BLaER1 (cell line): ENCODE measurements at regions not wholly inside any gene's neighbourhood (a gene's known extent, or its start where the extent isn't known, plus 50 kb on each side); places are given as distances from the start of the nearest gene placed in this dataset.
"Not testable (repeated sequence)": the region's sequence is repeated elsewhere in the genome, so short reads cannot be mapped to it uniquely, and the experiment has no call there.

Experiments used
- H3K27ac ChIP-seq: shearing (Covaris generic); formaldehyde crosslinking; 2 replicates; pipeline ENCODE4 v1.8.1; 2022
- H3K27me3 ChIP-seq: shearing (Covaris generic); formaldehyde crosslinking; 2 replicates; pipeline ENCODE4 v1.8.1; 2022
- H3K36me3 ChIP-seq: shearing (Covaris generic); formaldehyde crosslinking; 2 replicates; pipeline ENCODE4 v1.8.1; 2022
- H3K4me1 ChIP-seq: shearing (Covaris generic); formaldehyde crosslinking; 2 replicates; pipeline ENCODE4 v1.8.1; 2022
- H3K4me2 ChIP-seq: shearing (Covaris generic); formaldehyde crosslinking; 2 replicates; pipeline ENCODE4 v1.8.1; 2022
- H3K4me3 ChIP-seq: shearing (Covaris generic); formaldehyde crosslinking; 2 replicates; pipeline ENCODE4 v1.8.1; 2022
- H3K9ac ChIP-seq: shearing (Covaris generic); formaldehyde crosslinking; 2 replicates; pipeline ENCODE4 v1.8.1; 2022
- H3K9me3 ChIP-seq: shearing (Covaris generic); formaldehyde crosslinking; 2 replicates; pipeline ENCODE4 v1.8.1; 2022
- H4K20me1 ChIP-seq: shearing (Covaris generic); formaldehyde crosslinking; 2 replicates; pipeline ENCODE4 v1.8.1; 2022
- Cebpa-rat ChIP-seq: shearing (Covaris generic); IDR thresholded peaks from 2 replicates; pipeline ENCODE4 v1.8.1; 2022

DNA sequence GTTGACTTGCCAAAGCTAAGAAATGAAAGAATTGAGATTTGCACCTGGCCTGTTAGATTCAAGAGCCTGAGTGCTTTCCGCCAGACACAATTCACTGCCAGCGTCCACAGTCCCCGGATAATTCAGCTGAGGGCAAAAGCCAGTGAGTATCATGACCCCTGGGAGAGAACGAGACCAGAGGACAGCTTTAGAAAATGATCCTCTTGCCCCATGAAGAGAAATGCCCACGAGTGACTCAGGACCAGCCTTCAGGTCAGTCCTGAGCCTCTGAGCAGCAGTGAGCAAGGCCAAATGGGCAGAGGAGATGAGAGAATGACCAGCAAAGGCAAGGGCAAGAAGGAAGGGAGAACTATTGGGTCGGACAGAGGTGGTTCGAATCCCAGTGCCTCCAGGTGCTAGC, 273.5 kb downstream of the FAM43A start:
- Histone ChIP-seq H3K27me3 (no peaks in the 10 kb centered on the region), H3K4me3 (no peak overlapping the region), H4K20me1 (no peaks in the 10 kb centered on the region), H3K9ac (no peak overlapping the region), H3K4me1 (no peaks in the 10 kb centered on the region), H3K36me3 (no peaks in the 10 kb centered on the region), H3K27ac (no peak overlapping the region), H3K4me2 (no peak overlapping the region), H3K9me3 (no peaks in the 10 kb centered on the region)
- no peak for TF ChIP-seq Cebpa-rat

DNA sequence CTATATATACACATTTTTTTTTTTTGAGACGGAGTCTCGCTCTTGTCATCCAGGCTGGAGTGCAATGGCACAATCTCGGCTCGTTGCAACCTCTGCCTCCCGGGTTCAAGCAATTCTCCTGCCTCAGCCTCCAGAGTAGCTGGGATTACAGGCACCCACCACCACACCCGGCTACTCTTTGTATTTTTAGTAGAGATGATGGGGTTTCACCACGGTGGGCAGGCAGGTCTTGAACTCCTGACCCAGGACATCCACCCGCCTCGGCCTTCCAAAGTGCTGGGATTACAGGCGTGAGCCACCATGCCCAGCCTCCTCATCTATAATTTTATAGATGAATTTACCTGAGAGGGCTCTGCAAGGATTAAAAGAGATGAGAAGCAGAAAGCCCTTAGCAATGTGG, 274.0 kb downstream of the FAM43A start:
- H3K27me3 ChIP-seq, H3K27ac ChIP-seq, H3K4me3 ChIP-seq: not testable (repeated sequence)

DNA sequence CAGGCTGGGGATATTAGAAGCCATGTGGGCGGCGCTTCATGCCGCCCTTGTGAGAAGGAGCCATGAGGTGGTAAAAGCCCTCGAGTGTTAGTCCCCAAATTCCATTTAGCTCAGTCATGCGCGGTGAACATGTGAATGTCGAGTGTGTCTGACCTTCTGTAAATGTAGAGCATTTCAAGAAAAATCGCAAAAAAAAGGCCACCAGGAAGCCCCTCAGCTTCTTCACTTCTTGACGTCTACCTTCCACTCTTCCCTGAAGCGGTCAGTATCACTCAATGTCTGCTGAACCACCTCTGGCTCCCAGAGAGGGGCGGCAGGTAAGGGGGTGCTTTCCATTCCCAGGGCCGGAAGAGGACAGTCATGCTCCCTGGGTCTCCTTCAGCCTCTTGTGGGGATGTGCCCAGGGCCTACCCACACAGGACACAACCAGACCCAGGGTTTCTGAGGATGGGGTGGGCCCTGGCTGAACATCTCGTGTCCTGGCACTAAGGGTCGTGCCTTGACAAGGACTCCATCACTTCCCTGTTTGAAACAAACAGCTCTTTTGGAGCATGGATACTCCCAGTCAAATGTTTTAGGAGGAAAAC, 274.9 kb downstream of the FAM43A start:
- Histone ChIP-seq H4K20me1 (no peaks in the 10 kb centered on the region), H3K27ac (no peak overlapping the region), H3K4me3 (no peak overlapping the region), H3K36me3 (no peaks in the 10 kb centered on the region), H3K9me3 (no peaks in the 10 kb centered on the region), H3K27me3 (no peaks in the 10 kb centered on the region), H3K4me2 (no peak overlapping the region), H3K9ac (no peak overlapping the region), H3K4me1 (no peaks in the 10 kb centered on the region)
- no peak for TF ChIP-seq Cebpa-rat

More for the DNA sequence above, 274.0 kb downstream of the FAM43A start:
- H4K20me1 ChIP-seq, H3K9me3 ChIP-seq, H3K36me3 ChIP-seq, H3K4me2 ChIP-seq, H3K9ac ChIP-seq, H3K4me1 ChIP-seq: not testable (repeated sequence)

DNA sequence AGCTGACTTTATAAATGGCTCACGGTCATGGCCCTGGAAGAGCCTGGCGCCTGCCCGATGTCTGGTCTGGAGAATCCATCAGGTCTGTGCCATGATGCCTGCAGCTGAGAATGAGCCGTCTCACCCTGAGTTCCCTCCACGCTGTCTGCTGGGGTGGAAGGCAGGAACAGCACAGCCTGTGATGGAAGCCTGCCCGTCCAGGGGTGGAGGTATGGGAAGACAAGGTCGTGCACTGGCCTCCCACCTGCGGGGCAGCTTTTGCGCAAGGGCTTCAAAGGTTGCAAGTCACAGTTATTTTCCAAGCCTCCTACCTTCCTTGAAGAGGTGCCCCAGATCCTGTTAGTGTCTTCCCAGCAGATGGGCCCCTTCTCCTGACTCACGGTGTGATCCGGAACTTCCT, 275.5 kb downstream of the FAM43A start:
- H3K27me3 ChIP-seq: no peaks in the 10 kb centered on the region
- no peaks in the 10 kb centered on the region for H3K9me3 ChIP-seq
- TF ChIP-seq Cebpa-rat: no peak
- no peaks in the 10 kb centered on the region for H4K20me1 ChIP-seq
- H3K27ac ChIP-seq: no peak overlapping the region
- H3K4me1 ChIP-seq: no peaks in the 10 kb centered on the region
- H3K4me2 ChIP-seq: no peak overlapping the region
- no peak overlapping the region for H3K9ac ChIP-seq
- no peaks in the 10 kb centered on the region for H3K36me3 ChIP-seq
- no peak overlapping the region for H3K4me3 ChIP-seq

DNA sequence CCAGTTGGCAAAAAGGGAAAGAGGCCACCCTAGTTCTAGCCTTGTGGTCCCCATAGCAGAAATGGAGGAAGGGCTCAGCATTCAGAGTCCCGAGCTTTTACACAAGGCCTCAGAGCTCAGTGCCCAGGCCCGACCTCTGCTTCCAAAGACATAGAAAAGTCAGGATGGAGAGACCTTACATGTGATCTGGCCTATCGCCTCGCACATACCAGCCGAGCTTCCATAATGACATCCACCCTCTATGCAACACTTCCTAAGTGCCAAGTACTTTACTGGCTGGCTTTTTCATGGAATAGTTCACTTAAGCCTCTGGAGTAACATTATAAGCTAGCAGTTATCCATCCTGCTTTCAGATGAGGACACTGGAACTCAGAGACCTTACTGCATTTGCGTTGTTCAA, 275.9 kb downstream of the FAM43A start:
- Histone ChIP-seq H3K4me1 (no peaks in the 10 kb centered on the region), H3K27ac (no peak overlapping the region), H4K20me1 (no peaks in the 10 kb centered on the region), H3K9me3 (no peaks in the 10 kb centered on the region), H3K4me3 (no peak overlapping the region), H3K27me3 (no peaks in the 10 kb centered on the region), H3K4me2 (no peak overlapping the region), H3K9ac (no peak overlapping the region), H3K36me3 (no peaks in the 10 kb centered on the region)
- TF ChIP-seq Cebpa-rat: no peak

DNA sequence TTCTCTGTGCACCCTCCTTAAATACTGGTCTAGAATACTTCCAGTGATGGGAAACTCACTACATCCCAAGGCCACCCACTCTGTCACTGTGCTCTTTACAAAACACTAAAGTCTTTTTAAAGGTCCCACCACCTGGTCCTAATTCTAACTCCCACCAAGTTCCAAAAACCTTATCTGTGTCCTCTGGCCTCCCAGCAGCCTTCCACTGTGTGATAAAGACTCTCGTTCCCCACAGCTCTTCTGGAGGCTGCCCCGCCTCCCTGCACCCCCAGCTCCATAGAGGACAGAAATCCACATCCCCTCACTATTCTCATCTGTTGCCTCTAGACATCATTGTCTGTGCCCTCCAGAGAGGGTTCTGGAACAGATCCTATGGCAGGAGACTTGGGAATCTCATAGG, 276.4 kb downstream of the FAM43A start:
- Histone ChIP-seq H4K20me1 (no peaks in the 10 kb centered on the region), H3K4me3 (no peak overlapping the region), H3K36me3 (no peaks in the 10 kb centered on the region), H3K4me2 (no peak overlapping the region), H3K27ac (no peak overlapping the region), H3K9ac (no peak overlapping the region), H3K4me1 (no peaks in the 10 kb centered on the region), H3K27me3 (no peaks in the 10 kb centered on the region), H3K9me3 (no peaks in the 10 kb centered on the region)
- TF ChIP-seq Cebpa-rat: no peak

DNA sequence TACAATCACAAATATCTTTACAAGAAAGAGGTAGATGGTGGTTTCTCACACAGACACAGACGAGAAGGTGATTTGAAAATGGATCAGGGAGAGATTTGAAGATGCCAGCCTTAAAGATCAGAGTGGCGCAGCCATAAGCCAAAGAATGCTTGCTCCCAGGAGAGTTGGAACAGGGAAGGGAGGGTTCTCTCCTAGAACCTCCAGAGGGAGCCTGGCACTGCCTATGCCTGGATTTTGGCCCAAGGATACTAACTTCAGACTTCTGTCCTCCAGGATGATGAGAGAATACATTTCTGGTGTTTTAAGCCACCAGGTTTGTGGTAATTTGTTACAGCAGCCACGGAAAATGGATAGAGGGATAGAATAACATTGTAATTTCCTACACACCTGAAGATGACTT, 279.1 kb downstream of the FAM43A start:
- peaks cover 3% of the 10 kb centered on the region; the same call in 1 of the 2 replicates for H3K9me3 ChIP-seq
- H3K36me3 ChIP-seq: no peaks in the 10 kb centered on the region
- H3K27ac ChIP-seq: no peak overlapping the region

DNA sequence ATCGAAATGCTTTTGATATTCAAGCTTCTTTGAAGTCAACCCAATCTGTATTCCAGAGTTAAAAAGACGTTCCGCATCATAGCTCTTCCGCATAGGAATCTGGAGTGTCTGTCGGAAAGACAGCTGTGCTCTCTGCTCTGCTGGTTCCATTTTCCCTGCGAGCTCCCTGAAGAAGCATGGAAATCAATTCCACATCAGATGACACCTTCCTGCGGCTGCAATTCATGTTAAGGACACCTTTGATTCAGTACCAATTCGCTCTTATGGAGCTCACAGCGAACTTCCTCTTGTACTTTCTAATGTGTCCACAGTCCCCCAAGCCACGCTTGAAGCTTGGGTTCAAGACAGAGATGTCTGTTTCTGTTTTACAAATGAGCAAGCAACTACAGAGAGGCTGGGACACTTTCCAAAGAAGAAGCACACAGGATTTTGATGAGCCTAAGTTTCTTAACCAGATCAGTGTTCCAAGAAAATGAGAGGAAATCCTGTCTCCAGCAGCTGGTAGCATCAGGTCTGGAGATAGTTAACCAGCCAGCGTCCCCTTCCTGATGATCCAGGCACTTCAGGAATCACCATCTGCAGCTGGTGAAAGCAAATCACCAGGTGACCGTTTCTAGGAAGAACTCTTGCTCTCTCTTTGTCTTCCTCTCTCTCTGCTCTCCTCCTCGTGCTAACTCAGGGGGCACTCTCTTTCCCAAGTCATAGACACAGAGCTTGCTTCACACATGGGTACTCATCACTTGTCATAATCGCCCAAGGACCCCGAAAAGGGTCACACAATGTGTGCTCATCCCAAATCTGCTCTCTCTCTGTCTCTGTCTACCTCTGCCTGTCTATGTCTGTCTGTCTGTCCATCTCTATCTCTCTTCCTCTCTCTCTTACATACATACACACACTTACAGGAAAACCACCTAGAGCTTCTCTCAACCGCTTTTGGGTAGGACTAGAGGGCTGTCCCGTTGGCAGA, 281.8 kb downstream of the FAM43A start:
- Histone ChIP-seq H3K4me3 (no peak overlapping the region), H3K9ac (no peak overlapping the region), H3K4me2 (no peak overlapping the region), H3K36me3 (no peaks in the 10 kb centered on the region), H3K27ac (no peak overlapping the region), H3K27me3 (no peaks in the 10 kb centered on the region), H3K9me3 (peaks cover 9% of the 10 kb centered on the region; the same call in 1 of the 2 replicates), H3K4me1 (no peaks in the 10 kb centered on the region), H4K20me1 (no peaks in the 10 kb centered on the region)
- no peak for TF ChIP-seq Cebpa-rat

More for the DNA sequence above, 279.1 kb downstream of the FAM43A start:
- Histone ChIP-seq H3K4me2 (no peak overlapping the region), H3K9ac (no peak overlapping the region), H3K4me1 (no peaks in the 10 kb centered on the region), H3K4me3 (no peak overlapping the region), H3K27me3 (no peaks in the 10 kb centered on the region), H4K20me1 (no peaks in the 10 kb centered on the region)
- TF ChIP-seq Cebpa-rat: no peak

DNA sequence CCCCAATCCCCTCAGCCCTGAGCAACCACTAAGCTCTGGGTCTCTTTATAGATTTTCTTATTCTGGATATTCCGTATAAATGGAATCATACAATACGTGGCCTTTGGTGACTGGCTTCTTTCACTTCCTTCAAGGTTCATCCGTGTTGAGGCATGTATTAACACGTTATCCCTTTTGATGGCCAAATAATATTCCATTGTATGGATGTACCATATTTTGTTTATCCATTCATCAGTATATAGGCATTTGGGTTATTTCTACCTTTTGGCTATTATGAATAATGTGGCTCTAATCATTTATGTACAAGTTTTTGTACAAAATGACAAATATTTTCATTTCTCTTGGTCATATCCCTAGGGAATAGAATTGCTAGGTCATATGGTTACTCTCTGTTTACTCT, 284.4 kb downstream of the FAM43A start:
- Histone ChIP-seq H3K36me3 (no peaks in the 10 kb centered on the region), H3K27me3 (no peaks in the 10 kb centered on the region), H3K4me1 (peaks cover 10% of the 10 kb centered on the region), H3K4me2 (no peak overlapping the region), H4K20me1 (no peaks in the 10 kb centered on the region), H3K9ac (no peak overlapping the region), H3K9me3 (peaks cover 9% of the 10 kb centered on the region; the same call in 1 of the 2 replicates), H3K27ac (no peak overlapping the region), H3K4me3 (no peak overlapping the region)
- TF ChIP-seq Cebpa-rat: no peak

DNA sequence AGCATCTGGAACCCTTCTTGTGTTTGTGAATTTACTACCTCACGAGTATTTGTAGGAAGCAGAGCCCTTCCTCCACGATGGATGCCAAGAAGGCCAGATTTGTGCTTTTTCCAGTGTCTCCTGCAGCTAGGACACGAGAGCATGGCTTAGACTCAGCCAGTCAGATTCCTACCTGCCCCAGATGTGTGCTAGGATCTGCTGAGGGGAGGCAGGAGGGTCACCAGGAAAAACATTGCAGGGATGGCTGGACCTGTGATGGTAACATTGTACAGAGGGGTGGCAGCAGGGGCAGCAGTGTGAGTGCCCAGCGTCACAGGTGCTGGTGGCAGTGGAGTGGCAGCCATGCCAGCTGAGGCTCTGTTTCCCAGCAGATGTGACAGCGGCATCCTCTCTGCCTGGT, 285.3 kb downstream of the FAM43A start:
- TF ChIP-seq Cebpa-rat: no peak
- Histone ChIP-seq H3K27ac (no peak overlapping the region), H3K4me1 (peaks cover 20% of the 10 kb centered on the region), H3K4me2 (no peak overlapping the region), H3K36me3 (no peaks in the 10 kb centered on the region), H3K9ac (no peak overlapping the region), H4K20me1 (no peaks in the 10 kb centered on the region), H3K9me3 (peaks cover 9% of the 10 kb centered on the region; the same call in 1 of the 2 replicates), H3K4me3 (no peak overlapping the region), H3K27me3 (no peaks in the 10 kb centered on the region)
